Right kidney (tissue), 1 donor: ENCODE measurements at regions not wholly inside any gene's neighbourhood (a gene's known extent, or its start where the extent isn't known, plus 50 kb on each side); places are given as distances from the start of the nearest gene placed in this dataset.

Experiments used
- DNase-seq: peaks from one replicate; pipeline ENCODE4 v3.0.0-alpha.2; 2016

DNA sequence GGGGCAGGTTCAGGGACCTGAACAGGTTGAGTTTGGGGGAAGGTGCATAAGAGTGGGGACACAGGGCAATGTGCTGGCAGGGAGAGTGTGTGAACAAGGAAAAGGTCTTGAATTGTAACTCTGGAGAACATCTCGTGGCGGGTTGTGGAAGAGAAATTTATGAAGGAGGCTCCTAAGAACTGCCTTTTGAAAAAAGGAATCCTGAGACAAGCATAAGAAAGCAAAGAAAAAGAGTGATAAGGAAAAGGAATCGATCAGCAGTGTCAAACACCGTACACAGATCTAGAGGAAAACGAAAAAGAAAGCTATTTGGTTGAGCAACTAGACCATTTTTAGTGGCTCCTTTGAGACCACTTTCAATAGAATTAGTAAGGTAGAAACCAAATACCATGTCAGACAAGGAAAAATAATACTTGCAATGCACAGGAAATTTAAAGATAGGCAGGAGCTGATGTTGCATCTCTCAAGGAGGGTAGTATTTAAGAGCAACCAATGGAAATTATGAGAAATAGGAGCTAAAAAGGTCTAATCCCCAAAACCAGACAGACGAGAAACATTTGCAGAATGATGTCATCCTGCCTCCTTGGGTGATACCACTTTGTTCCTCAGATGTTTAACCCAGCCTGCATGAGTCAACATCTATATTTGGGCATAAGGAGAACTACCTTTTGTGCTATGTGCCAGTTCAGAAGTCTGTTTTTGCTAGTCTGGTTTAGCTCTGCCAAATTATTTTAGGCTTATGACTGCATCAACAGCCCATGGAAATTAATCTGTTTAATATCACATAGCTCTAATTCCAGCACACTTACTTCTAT lies 64.5 kb upstream of the STK38L start:
- no peak for DNase-seq

DNA sequence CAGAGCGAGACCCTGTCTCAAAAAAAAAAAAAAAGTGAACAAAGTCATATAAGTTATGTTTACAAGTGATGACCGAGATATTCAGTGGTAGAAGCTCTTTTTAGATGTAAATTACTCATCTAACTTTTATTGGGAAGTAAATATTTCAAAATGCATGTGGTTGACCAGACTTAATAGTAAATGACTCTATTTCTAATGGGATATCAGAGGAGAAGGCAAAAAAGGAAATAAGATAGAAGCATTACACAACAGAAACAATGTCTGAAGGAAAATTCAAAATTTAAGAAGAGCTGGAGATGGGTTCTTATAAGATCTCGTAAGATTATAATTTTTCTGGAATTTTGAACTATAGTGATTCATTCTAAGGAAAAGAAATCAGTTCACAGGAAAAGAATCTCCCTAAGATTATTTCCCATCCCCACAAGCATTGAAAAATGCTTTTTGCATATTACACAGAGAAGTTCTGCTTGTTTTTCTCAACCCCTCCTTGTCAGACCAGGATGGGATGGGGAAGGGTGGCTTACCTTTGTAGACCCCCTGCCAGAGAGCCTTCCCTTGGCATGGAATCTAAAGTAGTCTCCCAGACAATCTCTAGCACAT lies 63.1 kb upstream of the STK38L start:
- DNase-seq = no peak

- no peak for DNase-seq
These were observed 60.7 kb upstream of the STK38L start for GRCh38 chr12:27183342-27183741.

GRCh38 chr12:27185234-27186021 lies 58.7 kb upstream of the STK38L start:
- no peak for DNase-seq

DNA sequence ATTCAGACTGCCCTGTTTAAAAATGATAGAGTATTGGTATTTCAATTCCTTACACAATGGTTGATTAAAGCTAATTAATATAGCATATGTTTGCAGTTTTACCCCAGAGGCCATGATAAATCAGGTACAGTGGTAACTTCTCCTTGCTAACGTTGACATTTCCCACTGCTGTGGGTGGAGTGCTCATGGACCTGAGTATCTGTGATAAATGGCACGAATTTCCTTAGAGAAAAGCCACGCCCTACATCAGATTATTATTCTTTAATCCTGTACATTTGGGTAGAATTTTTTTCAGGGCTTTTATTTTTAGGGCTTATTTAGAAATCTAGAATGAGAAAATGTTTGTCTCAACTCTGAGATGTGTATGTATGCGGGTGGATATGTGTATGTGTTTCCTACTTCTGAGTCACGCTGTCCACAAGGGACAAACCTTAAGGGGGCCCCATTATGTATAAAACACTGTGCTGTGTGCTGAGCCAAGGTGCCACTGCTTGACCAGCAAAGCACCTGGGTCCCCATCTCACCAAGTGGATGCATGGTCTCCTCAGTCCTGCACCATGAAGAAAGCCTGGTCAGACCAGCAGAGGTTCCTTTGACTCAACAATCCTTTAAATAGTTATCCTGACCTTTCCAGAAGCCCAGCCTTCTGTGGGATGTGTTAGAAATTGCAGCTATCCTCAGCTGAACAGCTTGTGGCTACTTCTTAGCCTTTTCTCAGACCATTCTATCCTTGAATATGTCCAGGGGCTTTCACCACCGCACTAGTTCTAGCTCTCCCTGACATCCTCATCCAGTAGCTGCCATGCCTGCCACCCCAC lies 57.9 kb upstream of the STK38L start:
- DNase-seq = no peak

GRCh38 chr12:27187697-27188096 lies 56.4 kb upstream of the STK38L start:
- DNase-seq = no peak

GRCh38 chr12:27190761-27191160 lies 53.3 kb upstream of the STK38L start:
- no peak for DNase-seq

DNA sequence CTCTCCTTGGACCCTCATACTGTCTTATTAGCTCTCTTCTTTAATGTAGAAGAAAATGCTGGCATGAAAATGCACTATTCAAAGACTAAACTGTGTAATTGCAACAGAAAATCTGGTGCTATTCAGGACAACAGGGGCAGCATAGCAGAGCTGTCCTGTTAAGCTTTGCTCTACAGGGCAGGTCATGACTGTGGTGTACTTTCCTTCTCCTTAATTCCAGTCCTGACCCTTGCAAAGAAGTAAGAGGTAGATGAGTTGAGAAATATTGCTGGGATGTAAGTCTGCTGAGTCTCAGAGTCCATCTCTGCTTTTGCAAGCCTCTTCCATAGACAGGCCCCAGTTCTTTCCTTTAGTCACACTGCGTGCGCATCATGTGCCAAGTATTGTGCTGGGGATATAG lies 52.6 kb upstream of the STK38L start:
- no peak for DNase-seq

- DNase-seq = no peak
These were observed 51.8 kb upstream of the STK38L start for GRCh38 chr12:27192118-27192802.

DNA sequence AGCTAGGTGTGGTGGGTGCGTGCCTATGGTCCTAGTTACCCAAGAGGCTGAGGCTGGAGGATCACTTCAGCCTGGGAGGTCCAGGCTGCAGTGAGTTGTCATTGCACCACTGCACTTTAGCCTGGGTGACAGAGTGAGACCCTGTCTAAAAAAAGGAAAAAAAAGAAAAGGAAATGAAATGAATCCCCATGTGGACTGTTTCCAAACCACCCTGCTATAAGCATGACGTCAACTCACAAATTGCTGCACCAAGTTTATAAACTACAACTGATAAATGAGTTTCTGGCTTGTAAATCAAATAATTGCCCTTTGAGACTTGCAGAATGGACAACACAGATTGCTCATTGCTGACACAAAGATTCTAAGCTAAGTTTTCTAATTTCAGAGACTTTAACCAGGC lies 51.0 kb upstream of the STK38L start:
- DNase-seq = no peak

- DNase-seq = no peak
These were observed 50.1 kb upstream of the STK38L start for GRCh38 chr12:27193854-27194544.
